ENCODE measurements at regions not wholly inside any gene's neighbourhood (a gene's known extent, or its start where the extent isn't known, plus 50 kb on each side); places are given as distances from the start of the nearest gene placed in this dataset.
"Not testable (repeated sequence)": the region's sequence is repeated elsewhere in the genome, so short reads cannot be mapped to it uniquely, and the experiment has no call there.

- no peak overlapping the region for H3K27ac ChIP-seq
- TF ChIP-seq, protein P1, sequence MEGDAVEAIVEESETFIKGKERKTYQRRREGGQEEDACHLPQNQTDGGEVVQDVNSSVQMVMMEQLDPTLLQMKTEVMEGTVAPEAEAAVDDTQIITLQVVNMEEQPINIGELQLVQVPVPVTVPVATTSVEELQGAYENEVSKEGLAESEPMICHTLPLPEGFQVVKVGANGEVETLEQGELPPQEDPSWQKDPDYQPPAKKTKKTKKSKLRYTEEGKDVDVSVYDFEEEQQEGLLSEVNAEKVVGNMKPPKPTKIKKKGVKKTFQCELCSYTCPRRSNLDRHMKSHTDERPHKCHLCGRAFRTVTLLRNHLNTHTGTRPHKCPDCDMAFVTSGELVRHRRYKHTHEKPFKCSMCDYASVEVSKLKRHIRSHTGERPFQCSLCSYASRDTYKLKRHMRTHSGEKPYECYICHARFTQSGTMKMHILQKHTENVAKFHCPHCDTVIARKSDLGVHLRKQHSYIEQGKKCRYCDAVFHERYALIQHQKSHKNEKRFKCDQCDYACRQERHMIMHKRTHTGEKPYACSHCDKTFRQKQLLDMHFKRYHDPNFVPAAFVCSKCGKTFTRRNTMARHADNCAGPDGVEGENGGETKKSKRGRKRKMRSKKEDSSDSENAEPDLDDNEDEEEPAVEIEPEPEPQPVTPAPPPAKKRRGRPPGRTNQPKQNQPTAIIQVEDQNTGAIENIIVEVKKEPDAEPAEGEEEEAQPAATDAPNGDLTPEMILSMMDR (IDR thresholded peaks at IDR 0.05) = no peak
- TF ChIP-seq ZFX (IDR thresholded peaks at IDR 0.05; ENCODE audit: borderline replicate concordance) = no peak
These were observed 456.4 kb downstream of the CDH10 start for GRCh38 chr5:24188216-24188925.

DNA sequence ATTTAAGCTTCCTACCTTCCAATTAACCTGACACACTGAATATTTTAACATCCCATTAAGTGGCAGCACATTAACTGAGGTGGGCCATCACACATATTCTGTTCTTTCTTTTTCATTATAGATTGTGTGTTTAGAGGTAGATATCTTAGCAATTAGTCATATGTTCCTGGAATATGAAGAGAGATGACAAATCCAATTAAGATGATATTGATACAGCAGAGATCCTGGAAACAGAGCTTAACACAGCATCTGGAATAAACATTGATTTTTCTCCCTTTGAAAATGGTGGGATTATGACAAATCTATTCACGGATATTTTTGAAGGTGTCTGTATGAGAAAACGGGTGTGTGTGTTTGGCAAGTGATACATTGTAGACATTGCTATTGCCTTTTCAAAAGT, 448.0 kb downstream of the CDH10 start:
- no peak overlapping the region for H3K27ac ChIP-seq
- TF ChIP-seq, protein P1 (IDR thresholded peaks at IDR 0.05) = no peak
- no peak for TF ChIP-seq ZFX (IDR thresholded peaks at IDR 0.05; ENCODE audit: borderline replicate concordance)

GRCh38 chr5:24208686-24209106, 436.1 kb downstream of the CDH10 start:
- TF ChIP-seq, protein P1 (IDR thresholded peaks at IDR 0.05) = no peak
- no peak for TF ChIP-seq ZFX (IDR thresholded peaks at IDR 0.05; ENCODE audit: borderline replicate concordance)
- H3K27ac ChIP-seq = no peak overlapping the region

DNA sequence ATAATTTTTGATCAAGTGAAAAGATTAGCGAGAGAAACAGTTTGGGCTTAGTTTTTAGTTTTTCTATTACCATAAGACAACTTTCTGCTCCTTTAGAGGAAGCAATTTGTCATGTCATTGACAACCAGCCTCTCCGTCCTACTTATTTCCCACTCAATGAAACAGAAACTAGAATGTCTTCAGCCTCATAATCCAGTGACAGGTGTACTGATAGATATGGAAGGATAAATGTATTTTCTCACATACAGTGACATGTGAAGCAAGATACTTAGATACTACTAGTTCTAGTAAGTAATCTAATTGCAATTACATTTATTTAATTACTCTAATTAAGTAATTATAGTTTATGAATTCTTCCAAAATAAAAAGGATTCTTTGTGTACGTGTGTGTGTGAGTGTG, 429.7 kb downstream of the CDH10 start:
- no peak overlapping the region for H3K27ac ChIP-seq
- TF ChIP-seq, protein P1 (IDR thresholded peaks at IDR 0.05) = no peak
- no peak for TF ChIP-seq ZFX (IDR thresholded peaks at IDR 0.05; ENCODE audit: borderline replicate concordance)

- H3K27ac ChIP-seq = no peak overlapping the region
- TF ChIP-seq, protein P1 (IDR thresholded peaks at IDR 0.05) = no peak
- TF ChIP-seq ZFX (IDR thresholded peaks at IDR 0.05; ENCODE audit: borderline replicate concordance) = no peak
These were observed 421.9 kb downstream of the CDH10 start for GRCh38 chr5:24222876-24223275.

DNA sequence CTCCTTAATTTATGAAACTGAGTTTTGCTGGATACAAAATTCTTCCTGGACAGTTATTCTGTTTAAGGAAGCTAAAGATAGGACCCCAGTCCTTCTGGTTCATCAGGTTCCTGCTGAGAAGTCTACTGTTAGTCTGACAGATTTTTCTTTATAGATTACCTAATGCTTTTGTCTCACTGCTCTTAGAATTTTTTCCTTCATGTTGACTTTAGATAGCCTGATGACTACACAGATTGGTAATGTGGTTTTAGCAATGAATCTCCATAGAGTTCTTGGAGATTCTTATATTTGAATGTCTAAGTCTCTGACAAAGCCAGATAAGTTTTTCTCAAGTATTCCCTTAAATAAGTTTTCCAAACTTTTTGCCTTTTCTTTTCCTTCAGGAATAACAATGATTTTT, 419.7 kb downstream of the CDH10 start:
- no peak overlapping the region for H3K27ac ChIP-seq
- TF ChIP-seq, protein P1 (IDR thresholded peaks at IDR 0.05) = no peak
- no peak for TF ChIP-seq ZFX (IDR thresholded peaks at IDR 0.05; ENCODE audit: borderline replicate concordance)

- TF ChIP-seq, protein P1 (IDR thresholded peaks at IDR 0.05) = no peak
- no peak for TF ChIP-seq ZFX (IDR thresholded peaks at IDR 0.05; ENCODE audit: borderline replicate concordance)
- no peak overlapping the region for H3K27ac ChIP-seq
These were observed 418.3 kb downstream of the CDH10 start for GRCh38 chr5:24226479-24226878.

- not testable (repeated sequence) for H3K27ac ChIP-seq
These were observed 416.9 kb downstream of the CDH10 start for GRCh38 chr5:24227881-24228280.

All from 22Rv1 (cell line).